ENCODE measurements at regions not wholly inside any gene's neighbourhood (a gene's known extent, or its start where the extent isn't known, plus 50 kb on each side); places are given as distances from the start of the nearest gene placed in this dataset.

GRCh38 chr7:79507131-79507530 lies 53.7 kb upstream of the MAGI2 start:
- no peak for TF ChIP-seq CTCF (IDR thresholded peaks at IDR 0.05)
- TF ChIP-seq EZH2 (IDR thresholded peaks at IDR 0.05; ENCODE audit: borderline replicate concordance, insufficient read depth, low read depth, low read length, poor library complexity, severe bottlenecking): no peak

Data from B cell (primary cell).